Hepatocyte (in vitro differentiated cells): ENCODE measurements at regions not wholly inside any gene's neighbourhood (a gene's known extent, or its start where the extent isn't known, plus 50 kb on each side); places are given as distances from the start of the nearest gene placed in this dataset.

Experiments used
- DNase-seq: peaks from one replicate; pipeline ENCODE4 v3.0.0-alpha.2; 2016; ENCODE audit warnings: low spot score
- H2AFZ ChIP-seq: fragments of 200-600 bp; sonication (generic); 2 replicates; pipeline ENCODE4 v1.6.0; 2016; ENCODE audit warnings: antibody characterized with exemption, mild to moderate bottlenecking
- H3K27ac ChIP-seq: fragments of 200-600 bp; sonication (generic); 2 replicates; pipeline ENCODE4 v1.5.1; 2016; ENCODE audit warnings: mild to moderate bottlenecking
- H3K27me3 ChIP-seq: fragments of 200-600 bp; sonication (generic); 2 replicates; pipeline ENCODE4 v1.6.1; 2016
- H3K36me3 ChIP-seq: fragments of 200-600 bp; sonication (generic); replicated peaks from 2 replicates; pipeline ENCODE4 v1.5.1; 2016; ENCODE audit warnings: low read depth; ENCODE audit not compliant: insufficient read depth
- H3K4me1 ChIP-seq: fragments of 200-600 bp; sonication (generic); 2 replicates; pipeline ENCODE4 v1.5.1; 2016; ENCODE audit warnings: mild to moderate bottlenecking, moderate library complexity; ENCODE audit not compliant: insufficient read depth
- H3K4me2 ChIP-seq: fragments of 200-600 bp; sonication (generic); 2 replicates; pipeline ENCODE4 v1.6.0; 2016
- H3K4me3 ChIP-seq: fragments of 200-600 bp; sonication (generic); 2 replicates; pipeline ENCODE4 v1.5.1; 2016; ENCODE audit warnings: mild to moderate bottlenecking
- H3K79me2 ChIP-seq: fragments of 200-600 bp; sonication (generic); 2 replicates; pipeline ENCODE4 v1.6.0; 2017; ENCODE audit warnings: mild to moderate bottlenecking
- H3K9me2 ChIP-seq: fragments of 200-600 bp; sonication (generic); replicated peaks from 2 replicates; pipeline ENCODE4 v1.6.0; 2017; ENCODE audit warnings: mild to moderate bottlenecking; ENCODE audit not compliant: insufficient read depth
- H3K9me3 ChIP-seq: fragments of 200-600 bp; sonication (generic); 2 replicates; pipeline ENCODE4 v1.5.1; 2016; ENCODE audit warnings: low read depth, mild to moderate bottlenecking
- H4K20me1 ChIP-seq: fragments of 200-600 bp; sonication (generic); 2 replicates; pipeline ENCODE4 v1.6.0; 2016; ENCODE audit warnings: mild to moderate bottlenecking; ENCODE audit not compliant: insufficient read depth, poor library complexity, severe bottlenecking
- CTCF ChIP-seq: fragments of 200-600 bp; sonication (generic); IDR thresholded peaks from 2 replicates; pipeline ENCODE4 v1.5.1; 2016; ENCODE audit warnings: antibody characterized with exemption, mild to moderate bottlenecking; ENCODE audit not compliant: poor library complexity
- EZH2 ChIP-seq: fragments of 200-600 bp; sonication (generic); IDR thresholded peaks from 2 replicates; pipeline ENCODE4 v1.6.1; 2016; ENCODE audit warnings: antibody characterized with exemption, mild to moderate bottlenecking, borderline replicate concordance
- EZH2phosphoT487 ChIP-seq: fragments of 200-600 bp; sonication (generic); IDR thresholded peaks from one replicate; pipeline ENCODE4 v1.6.1; 2018; ENCODE audit warnings: antibody characterized with exemption, mild to moderate bottlenecking, low read depth, moderate library complexity; ENCODE audit not compliant: unreplicated experiment, severe bottlenecking
- WGBS: methylation state at CpG from one replicate; pipeline ENCODE4 v1.1.6; 2016; ENCODE audit warnings: low lambda C conversion rate; ENCODE audit errors: missing lambda C conversion rate; 5-methylcytosine and 5-hydroxymethylcytosine counted together

GRCh38 chr14:89616852-89617341 is 199.9 kb upstream of the FOXN3 start:
- TF ChIP-seq EZH2phosphoT487, result no peak
- TF ChIP-seq CTCF, result no peak
- TF ChIP-seq EZH2, result no peak
- no peaks in the 10 kb centered on the region for H3K36me3 ChIP-seq
- H3K4me3 ChIP-seq, result no peak overlapping the region
- peaks cover 25% of the 10 kb centered on the region for H3K4me1 ChIP-seq
- H3K9me2 ChIP-seq, result no peaks in the 10 kb centered on the region
- H3K27ac ChIP-seq, result peak overlapping the region; percentile 38
- H3K9me3 ChIP-seq, result no peaks in the 10 kb centered on the region
- DNase-seq, result peak; percentile 28
- H3K79me2 ChIP-seq, result peaks cover 57% of the 10 kb centered on the region
- H4K20me1 ChIP-seq, result no peaks in the 10 kb centered on the region
- peak overlapping the region; percentile 58 for H2AFZ ChIP-seq
- H3K4me2 ChIP-seq, result peak overlapping the region; percentile 96
- 37% methylated on average over 5 of the region's 5 CpGs for WGBS
- H3K27me3 ChIP-seq, result no peaks in the 10 kb centered on the region

- no peak for TF ChIP-seq EZH2phosphoT487
- no peak for TF ChIP-seq CTCF
- no peak for TF ChIP-seq EZH2
- DNase-seq, result no peak
- Histone ChIP-seq H3K4me3 (no peak overlapping the region), H3K79me2 (peaks cover 60% of the 10 kb centered on the region), H3K9me3 (no peaks in the 10 kb centered on the region), H3K4me2 (peak overlapping the region; percentile 96), H3K4me1 (peaks cover 25% of the 10 kb centered on the region), H3K36me3 (no peaks in the 10 kb centered on the region), H3K27ac (no peak overlapping the region), H2AFZ (no peak overlapping the region), H4K20me1 (no peaks in the 10 kb centered on the region), H3K27me3 (no peaks in the 10 kb centered on the region), H3K9me2 (no peaks in the 10 kb centered on the region)
- 17% methylated on average over 2 of the region's 2 CpGs for WGBS
Observed at GRCh38 chr14:89616425-89616824, 199.4 kb upstream of the FOXN3 start.

GRCh38 chr14:89615421-89615820 is 198.4 kb upstream of the FOXN3 start:
- TF ChIP-seq EZH2 (no peak), CTCF (no peak), EZH2phosphoT487 (no peak)
- no peak for DNase-seq
- Histone ChIP-seq H3K4me1 (peaks cover 25% of the 10 kb centered on the region), H2AFZ (no peak overlapping the region), H3K4me2 (no peak overlapping the region), H3K27ac (no peak overlapping the region), H3K36me3 (no peaks in the 10 kb centered on the region), H3K27me3 (no peaks in the 10 kb centered on the region), H3K4me3 (no peak overlapping the region), H3K79me2 (peaks cover 62% of the 10 kb centered on the region), H3K9me2 (no peaks in the 10 kb centered on the region), H4K20me1 (no peaks in the 10 kb centered on the region), H3K9me3 (no peaks in the 10 kb centered on the region)
- WGBS, result 67% methylated on average over 3 of the region's 3 CpGs
